GM12878 (cell line): ENCODE measurements at regions not wholly inside any gene's neighbourhood (a gene's known extent, or its start where the extent isn't known, plus 50 kb on each side); places are given as distances from the start of the nearest gene placed in this dataset.

ENCODE experiments used
- ATF7 ChIP-seq: fragments of 450-650 bp; IDR thresholded peaks from 2 replicates; pipeline ENCODE4 v1.6.1; 2016; ENCODE audit warnings: low read depth, mild to moderate bottlenecking
- BRCA1 ChIP-seq: IDR thresholded peaks from 2 replicates; pipeline ENCODE4 v1.6.1; 2011; ENCODE audit warnings: low read depth, low read length, improper control_type of control experiment
- POLR2AphosphoS5 ChIP-seq: IDR thresholded peaks from 2 replicates; pipeline ENCODE4 v1.6.1; 2011; ENCODE audit warnings: mild to moderate bottlenecking, low read length, inconsistent platforms
- SRF ChIP-seq, 2 experiments: IDR thresholded peaks; 2 replicates each; pipeline ENCODE4 v1.6.1; 2011; ENCODE audit warnings: low read depth in 2 of 2, low read length in 2 of 2, mild to moderate bottlenecking in 1 of 2, moderate library complexity in 1 of 2
- TF ChIP-seq, protein P1 (sequence below): fragments of 450-650 bp; IDR thresholded peaks from 2 replicates; pipeline ENCODE4 v1.6.1; 2016; ENCODE audit warnings: mild to moderate bottlenecking, moderate library complexity, borderline replicate concordance
- TF ChIP-seq, protein P2 (sequence below): IDR thresholded peaks from 2 replicates; pipeline ENCODE4 v1.6.1; 2012; ENCODE audit warnings: mild to moderate bottlenecking, low read depth, low read length
- TF ChIP-seq, protein P3 (sequence below): fragments of 450-650 bp; IDR thresholded peaks from 2 replicates; pipeline ENCODE4 v1.6.1; 2017; ENCODE audit warnings: mild to moderate bottlenecking, moderate library complexity

DNA sequence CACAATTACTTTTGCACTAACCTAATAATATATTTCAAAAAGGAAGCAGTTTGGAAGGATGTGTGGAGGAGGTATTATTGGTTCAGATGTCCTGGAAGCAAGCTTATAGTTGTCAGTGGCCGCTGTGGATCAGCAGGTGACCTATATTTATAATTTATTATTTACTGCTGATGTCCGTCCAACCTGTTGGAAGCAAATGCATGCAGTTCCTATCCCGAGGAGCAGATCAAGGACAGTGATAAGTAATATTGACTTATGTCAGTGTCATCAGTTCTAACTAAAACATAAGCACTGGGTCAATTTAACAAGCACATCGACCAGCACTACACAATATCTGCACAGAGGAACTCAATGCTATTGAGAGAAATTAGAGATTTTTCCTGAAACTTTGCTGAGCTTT is 270.1 kb downstream of the BRINP2 start (continued):
- TF ChIP-seq, protein P1, sequence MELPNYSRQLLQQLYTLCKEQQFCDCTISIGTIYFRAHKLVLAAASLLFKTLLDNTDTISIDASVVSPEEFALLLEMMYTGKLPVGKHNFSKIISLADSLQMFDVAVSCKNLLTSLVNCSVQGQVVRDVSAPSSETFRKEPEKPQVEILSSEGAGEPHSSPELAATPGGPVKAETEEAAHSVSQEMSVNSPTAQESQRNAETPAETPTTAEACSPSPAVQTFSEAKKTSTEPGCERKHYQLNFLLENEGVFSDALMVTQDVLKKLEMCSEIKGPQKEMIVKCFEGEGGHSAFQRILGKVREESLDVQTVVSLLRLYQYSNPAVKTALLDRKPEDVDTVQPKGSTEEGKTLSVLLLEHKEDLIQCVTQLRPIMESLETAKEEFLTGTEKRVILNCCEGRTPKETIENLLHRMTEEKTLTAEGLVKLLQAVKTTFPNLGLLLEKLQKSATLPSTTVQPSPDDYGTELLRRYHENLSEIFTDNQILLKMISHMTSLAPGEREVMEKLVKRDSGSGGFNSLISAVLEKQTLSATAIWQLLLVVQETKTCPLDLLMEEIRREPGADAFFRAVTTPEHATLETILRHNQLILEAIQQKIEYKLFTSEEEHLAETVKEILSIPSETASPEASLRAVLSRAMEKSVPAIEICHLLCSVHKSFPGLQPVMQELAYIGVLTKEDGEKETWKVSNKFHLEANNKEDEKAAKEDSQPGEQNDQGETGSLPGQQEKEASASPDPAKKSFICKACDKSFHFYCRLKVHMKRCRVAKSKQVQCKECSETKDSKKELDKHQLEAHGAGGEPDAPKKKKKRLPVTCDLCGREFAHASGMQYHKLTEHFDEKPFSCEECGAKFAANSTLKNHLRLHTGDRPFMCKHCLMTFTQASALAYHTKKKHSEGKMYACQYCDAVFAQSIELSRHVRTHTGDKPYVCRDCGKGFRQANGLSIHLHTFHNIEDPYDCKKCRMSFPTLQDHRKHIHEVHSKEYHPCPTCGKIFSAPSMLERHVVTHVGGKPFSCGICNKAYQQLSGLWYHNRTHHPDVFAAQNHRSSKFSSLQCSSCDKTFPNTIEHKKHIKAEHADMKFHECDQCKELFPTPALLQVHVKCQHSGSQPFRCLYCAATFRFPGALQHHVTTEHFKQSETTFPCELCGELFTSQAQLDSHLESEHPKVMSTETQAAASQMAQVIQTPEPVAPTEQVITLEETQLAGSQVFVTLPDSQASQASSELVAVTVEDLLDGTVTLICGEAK: no peak
- no peak for TF ChIP-seq ATF7
- TF ChIP-seq, protein P2, sequence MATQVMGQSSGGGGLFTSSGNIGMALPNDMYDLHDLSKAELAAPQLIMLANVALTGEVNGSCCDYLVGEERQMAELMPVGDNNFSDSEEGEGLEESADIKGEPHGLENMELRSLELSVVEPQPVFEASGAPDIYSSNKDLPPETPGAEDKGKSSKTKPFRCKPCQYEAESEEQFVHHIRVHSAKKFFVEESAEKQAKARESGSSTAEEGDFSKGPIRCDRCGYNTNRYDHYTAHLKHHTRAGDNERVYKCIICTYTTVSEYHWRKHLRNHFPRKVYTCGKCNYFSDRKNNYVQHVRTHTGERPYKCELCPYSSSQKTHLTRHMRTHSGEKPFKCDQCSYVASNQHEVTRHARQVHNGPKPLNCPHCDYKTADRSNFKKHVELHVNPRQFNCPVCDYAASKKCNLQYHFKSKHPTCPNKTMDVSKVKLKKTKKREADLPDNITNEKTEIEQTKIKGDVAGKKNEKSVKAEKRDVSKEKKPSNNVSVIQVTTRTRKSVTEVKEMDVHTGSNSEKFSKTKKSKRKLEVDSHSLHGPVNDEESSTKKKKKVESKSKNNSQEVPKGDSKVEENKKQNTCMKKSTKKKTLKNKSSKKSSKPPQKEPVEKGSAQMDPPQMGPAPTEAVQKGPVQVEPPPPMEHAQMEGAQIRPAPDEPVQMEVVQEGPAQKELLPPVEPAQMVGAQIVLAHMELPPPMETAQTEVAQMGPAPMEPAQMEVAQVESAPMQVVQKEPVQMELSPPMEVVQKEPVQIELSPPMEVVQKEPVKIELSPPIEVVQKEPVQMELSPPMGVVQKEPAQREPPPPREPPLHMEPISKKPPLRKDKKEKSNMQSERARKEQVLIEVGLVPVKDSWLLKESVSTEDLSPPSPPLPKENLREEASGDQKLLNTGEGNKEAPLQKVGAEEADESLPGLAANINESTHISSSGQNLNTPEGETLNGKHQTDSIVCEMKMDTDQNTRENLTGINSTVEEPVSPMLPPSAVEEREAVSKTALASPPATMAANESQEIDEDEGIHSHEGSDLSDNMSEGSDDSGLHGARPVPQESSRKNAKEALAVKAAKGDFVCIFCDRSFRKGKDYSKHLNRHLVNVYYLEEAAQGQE: no peak
- no peak for TF ChIP-seq POLR2AphosphoS5
- no peak for TF ChIP-seq BRCA1
- no peak for TF ChIP-seq SRF (IDR thresholded peaks at IDR 0.05; ENCODE audit: low read depth in 2 of 2, low read length in 2 of 2)
- TF ChIP-seq, protein P3, sequence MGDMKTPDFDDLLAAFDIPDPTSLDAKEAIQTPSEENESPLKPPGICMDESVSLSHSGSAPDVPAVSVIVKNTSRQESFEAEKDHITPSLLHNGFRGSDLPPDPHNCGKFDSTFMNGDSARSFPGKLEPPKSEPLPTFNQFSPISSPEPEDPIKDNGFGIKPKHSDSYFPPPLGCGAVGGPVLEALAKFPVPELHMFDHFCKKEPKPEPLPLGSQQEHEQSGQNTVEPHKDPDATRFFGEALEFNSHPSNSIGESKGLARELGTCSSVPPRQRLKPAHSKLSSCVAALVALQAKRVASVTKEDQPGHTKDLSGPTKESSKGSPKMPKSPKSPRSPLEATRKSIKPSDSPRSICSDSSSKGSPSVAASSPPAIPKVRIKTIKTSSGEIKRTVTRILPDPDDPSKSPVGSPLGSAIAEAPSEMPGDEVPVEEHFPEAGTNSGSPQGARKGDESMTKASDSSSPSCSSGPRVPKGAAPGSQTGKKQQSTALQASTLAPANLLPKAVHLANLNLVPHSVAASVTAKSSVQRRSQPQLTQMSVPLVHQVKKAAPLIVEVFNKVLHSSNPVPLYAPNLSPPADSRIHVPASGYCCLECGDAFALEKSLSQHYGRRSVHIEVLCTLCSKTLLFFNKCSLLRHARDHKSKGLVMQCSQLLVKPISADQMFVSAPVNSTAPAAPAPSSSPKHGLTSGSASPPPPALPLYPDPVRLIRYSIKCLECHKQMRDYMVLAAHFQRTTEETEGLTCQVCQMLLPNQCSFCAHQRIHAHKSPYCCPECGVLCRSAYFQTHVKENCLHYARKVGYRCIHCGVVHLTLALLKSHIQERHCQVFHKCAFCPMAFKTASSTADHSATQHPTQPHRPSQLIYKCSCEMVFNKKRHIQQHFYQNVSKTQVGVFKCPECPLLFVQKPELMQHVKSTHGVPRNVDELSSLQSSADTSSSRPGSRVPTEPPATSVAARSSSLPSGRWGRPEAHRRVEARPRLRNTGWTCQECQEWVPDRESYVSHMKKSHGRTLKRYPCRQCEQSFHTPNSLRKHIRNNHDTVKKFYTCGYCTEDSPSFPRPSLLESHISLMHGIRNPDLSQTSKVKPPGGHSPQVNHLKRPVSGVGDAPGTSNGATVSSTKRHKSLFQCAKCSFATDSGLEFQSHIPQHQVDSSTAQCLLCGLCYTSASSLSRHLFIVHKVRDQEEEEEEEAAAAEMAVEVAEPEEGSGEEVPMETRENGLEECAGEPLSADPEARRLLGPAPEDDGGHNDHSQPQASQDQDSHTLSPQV: no peak
- TF ChIP-seq, all 136 proteins: peak for 0
